ENCODE measurements at regions not wholly inside any gene's neighbourhood (a gene's known extent, or its start where the extent isn't known, plus 50 kb on each side); places are given as distances from the start of the nearest gene placed in this dataset.

- TF ChIP-seq CTCF (conservative IDR thresholded peaks at IDR 0.05; ENCODE audit: low read depth in 2 of 2): no peak
- TF ChIP-seq EZH2phosphoT487 (IDR thresholded peaks at IDR 0.05; ENCODE audit: unreplicated experiment): no peak
- no peak for TF ChIP-seq POLR2AphosphoS5 (IDR thresholded peaks at IDR 0.05; ENCODE audit: low read depth)
These were observed 122.2 kb downstream of the SLC28A3 start for GRCh38 chr9:84218322-84218721.

Measured in GM23338 (cell line).